ENCODE measurements at regions not wholly inside any gene's neighbourhood (a gene's known extent, or its start where the extent isn't known, plus 50 kb on each side); places are given as distances from the start of the nearest gene placed in this dataset.

GRCh38 chr10:78959924-78960285, 108.9 kb upstream of the ZMIZ1 start:
- Histone ChIP-seq H3K36me3 (ENCODE audit: low read depth) (no peaks in the 10 kb centered on the region), H3K9me3 (ENCODE audit: severe bottlenecking) (no peaks in the 10 kb centered on the region), H3K4me3 (ENCODE audit: severe bottlenecking) (no peak overlapping the region), H3K4me1 (ENCODE audit: insufficient read depth, poor library complexity, severe bottlenecking) (peaks cover 11% of the 10 kb centered on the region), H3K27me3 (ENCODE audit: insufficient read depth, poor library complexity, severe bottlenecking) (no peaks in the 10 kb centered on the region), H3K27ac (ENCODE audit: poor library complexity, severe bottlenecking) (no peak overlapping the region)
- DNase-seq (ENCODE audit: low spot score) (no peak), ATAC-seq (ENCODE audit: low read depth) (no peak)
- no peak for TF ChIP-seq CTCF (IDR thresholded peaks at IDR 0.05; ENCODE audit: poor library complexity, severe bottlenecking)

GRCh38 chr10:78960316-78960800, 108.4 kb upstream of the ZMIZ1 start:
- ATAC-seq (ENCODE audit: low read depth) (peak; percentile 66), DNase-seq (ENCODE audit: low spot score) (no peak)
- Histone ChIP-seq H3K4me3 (ENCODE audit: severe bottlenecking) (no peak overlapping the region), H3K27ac (ENCODE audit: poor library complexity, severe bottlenecking) (no peak overlapping the region), H3K9me3 (ENCODE audit: severe bottlenecking) (no peaks in the 10 kb centered on the region), H3K4me1 (ENCODE audit: insufficient read depth, poor library complexity, severe bottlenecking) (peaks cover 16% of the 10 kb centered on the region), H3K36me3 (ENCODE audit: low read depth) (no peaks in the 10 kb centered on the region), H3K27me3 (ENCODE audit: insufficient read depth, poor library complexity, severe bottlenecking) (no peaks in the 10 kb centered on the region)
- TF ChIP-seq CTCF (IDR thresholded peaks at IDR 0.05; ENCODE audit: poor library complexity, severe bottlenecking) = no peak

GRCh38 chr10:78961760-78962159, 107.0 kb upstream of the ZMIZ1 start:
- TF ChIP-seq CTCF (IDR thresholded peaks at IDR 0.05; ENCODE audit: poor library complexity, severe bottlenecking) = no peak
- Histone ChIP-seq H3K9me3 (ENCODE audit: severe bottlenecking) (no peaks in the 10 kb centered on the region), H3K4me3 (ENCODE audit: severe bottlenecking) (no peak overlapping the region), H3K4me1 (ENCODE audit: insufficient read depth, poor library complexity, severe bottlenecking) (peaks cover 19% of the 10 kb centered on the region), H3K36me3 (ENCODE audit: low read depth) (no peaks in the 10 kb centered on the region), H3K27ac (ENCODE audit: poor library complexity, severe bottlenecking) (no peak overlapping the region), H3K27me3 (ENCODE audit: insufficient read depth, poor library complexity, severe bottlenecking) (no peaks in the 10 kb centered on the region)
- ATAC-seq (ENCODE audit: low read depth) = no peak
- no peak for DNase-seq (ENCODE audit: low spot score)

- ATAC-seq (ENCODE audit: low read depth) (no peak), DNase-seq (ENCODE audit: low spot score) (no peak)
- no peak for TF ChIP-seq CTCF (IDR thresholded peaks at IDR 0.05; ENCODE audit: poor library complexity, severe bottlenecking)
- Histone ChIP-seq H3K4me1 (ENCODE audit: insufficient read depth, poor library complexity, severe bottlenecking) (peaks cover 19% of the 10 kb centered on the region), H3K27me3 (ENCODE audit: insufficient read depth, poor library complexity, severe bottlenecking) (no peaks in the 10 kb centered on the region), H3K27ac (ENCODE audit: poor library complexity, severe bottlenecking) (no peak overlapping the region), H3K9me3 (ENCODE audit: severe bottlenecking) (no peaks in the 10 kb centered on the region), H3K36me3 (ENCODE audit: low read depth) (no peaks in the 10 kb centered on the region), H3K4me3 (ENCODE audit: severe bottlenecking) (no peak overlapping the region)
Measured at GRCh38 chr10:78963074-78964034, 105.4 kb upstream of the ZMIZ1 start.
